ENCODE measurements at regions not wholly inside any gene's neighbourhood (a gene's known extent, or its start where the extent isn't known, plus 50 kb on each side); places are given as distances from the start of the nearest gene placed in this dataset.

DNA sequence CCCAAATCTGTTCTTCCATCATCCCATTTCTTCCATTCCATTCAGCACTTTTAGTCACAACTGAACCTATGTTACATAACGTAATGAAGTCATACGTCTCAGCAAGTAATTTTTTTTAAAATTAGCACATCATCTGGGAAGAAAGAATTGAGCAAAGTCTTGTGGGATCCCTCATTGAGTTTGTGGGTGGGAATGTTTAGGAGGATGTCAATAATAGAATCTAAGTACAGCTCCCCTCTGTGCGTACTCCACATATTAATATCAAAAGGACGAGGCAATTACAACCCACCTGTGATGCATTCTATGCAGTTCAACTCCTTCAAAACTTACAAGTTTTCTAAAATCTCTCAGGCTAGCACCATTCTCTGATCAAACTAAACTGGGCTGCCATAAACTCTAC lies 526.3 kb downstream of the AGTPBP1 start:
- TF ChIP-seq, protein P1, sequence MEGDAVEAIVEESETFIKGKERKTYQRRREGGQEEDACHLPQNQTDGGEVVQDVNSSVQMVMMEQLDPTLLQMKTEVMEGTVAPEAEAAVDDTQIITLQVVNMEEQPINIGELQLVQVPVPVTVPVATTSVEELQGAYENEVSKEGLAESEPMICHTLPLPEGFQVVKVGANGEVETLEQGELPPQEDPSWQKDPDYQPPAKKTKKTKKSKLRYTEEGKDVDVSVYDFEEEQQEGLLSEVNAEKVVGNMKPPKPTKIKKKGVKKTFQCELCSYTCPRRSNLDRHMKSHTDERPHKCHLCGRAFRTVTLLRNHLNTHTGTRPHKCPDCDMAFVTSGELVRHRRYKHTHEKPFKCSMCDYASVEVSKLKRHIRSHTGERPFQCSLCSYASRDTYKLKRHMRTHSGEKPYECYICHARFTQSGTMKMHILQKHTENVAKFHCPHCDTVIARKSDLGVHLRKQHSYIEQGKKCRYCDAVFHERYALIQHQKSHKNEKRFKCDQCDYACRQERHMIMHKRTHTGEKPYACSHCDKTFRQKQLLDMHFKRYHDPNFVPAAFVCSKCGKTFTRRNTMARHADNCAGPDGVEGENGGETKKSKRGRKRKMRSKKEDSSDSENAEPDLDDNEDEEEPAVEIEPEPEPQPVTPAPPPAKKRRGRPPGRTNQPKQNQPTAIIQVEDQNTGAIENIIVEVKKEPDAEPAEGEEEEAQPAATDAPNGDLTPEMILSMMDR (IDR thresholded peaks at IDR 0.05; ENCODE audit: borderline replicate concordance, insufficient read depth, low read depth, low read length): no peak
- H3K4me3 ChIP-seq (ENCODE audit: low read depth, low read length): no peak overlapping the region

DNA sequence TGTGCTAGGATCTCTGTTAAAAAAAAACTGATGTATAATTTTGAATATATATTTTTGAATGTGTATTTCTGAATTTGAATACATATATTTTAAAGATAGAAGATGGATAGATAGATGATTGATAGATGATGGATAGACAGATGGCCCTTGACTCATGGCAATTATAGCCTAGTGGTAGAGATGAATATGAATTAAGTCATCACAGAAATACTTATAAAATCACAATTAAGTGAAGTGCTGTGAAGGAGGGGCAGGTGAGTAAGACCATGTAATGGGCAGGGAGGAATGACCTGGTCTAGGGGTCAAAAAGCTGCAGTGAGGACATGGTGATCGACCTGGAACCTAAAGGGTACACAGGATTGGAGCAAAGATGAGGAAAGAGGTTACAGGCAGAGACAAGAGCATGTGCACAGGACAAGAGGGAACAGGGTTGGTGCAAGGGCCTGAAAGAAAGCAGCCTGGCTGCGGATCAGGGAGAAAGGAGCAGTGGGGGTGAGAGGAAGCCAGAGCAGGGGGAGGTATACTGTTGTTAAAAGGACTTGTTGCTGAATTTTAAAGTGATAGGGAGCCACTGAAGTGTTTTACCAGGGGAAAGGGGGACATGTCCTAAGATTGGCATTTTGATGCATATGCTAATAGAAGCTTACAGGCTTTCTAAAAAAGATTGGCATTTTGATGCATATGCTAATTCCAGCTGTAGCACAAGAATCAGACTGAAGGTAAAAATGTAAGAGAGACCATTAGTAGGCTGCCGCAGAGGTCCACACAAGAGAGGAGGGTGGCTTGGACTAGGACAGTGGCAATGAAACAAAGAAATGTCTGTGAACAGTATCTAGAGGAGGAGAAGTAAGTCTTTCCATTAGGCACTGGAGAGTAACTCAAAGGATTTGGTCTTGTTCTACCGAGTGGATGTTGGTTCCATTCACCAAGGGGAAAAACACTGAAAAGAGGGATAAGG lies 527.8 kb downstream of the AGTPBP1 start:
- TF ChIP-seq, protein P1 (IDR thresholded peaks at IDR 0.05; ENCODE audit: borderline replicate concordance, insufficient read depth, low read depth, low read length): no peak

DNA sequence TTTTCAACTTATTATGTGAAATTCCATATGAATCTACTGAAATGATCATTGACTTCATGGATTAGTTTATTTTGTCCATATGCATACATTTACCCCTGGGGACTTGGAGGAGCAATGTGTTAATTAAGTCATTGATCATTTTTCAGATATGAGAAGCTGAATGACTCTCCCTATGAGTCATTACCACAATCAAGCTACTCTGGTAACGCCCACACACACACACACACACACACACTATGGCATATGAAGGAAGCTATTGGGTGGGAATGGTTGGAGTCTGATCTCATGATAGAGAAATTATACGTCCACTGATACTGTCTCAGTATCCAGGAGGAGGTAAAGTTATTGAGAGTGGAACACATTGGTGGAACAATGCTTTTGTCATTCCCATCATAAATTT lies 528.9 kb downstream of the AGTPBP1 start:
- TF ChIP-seq, protein P1 (IDR thresholded peaks at IDR 0.05; ENCODE audit: borderline replicate concordance, insufficient read depth, low read depth, low read length): no peak
- H3K4me3 ChIP-seq (ENCODE audit: low read depth, low read length): no peak overlapping the region

More for the DNA sequence above, 527.8 kb downstream of the AGTPBP1 start:
- H3K4me3 ChIP-seq (ENCODE audit: low read depth, low read length): no peak overlapping the region

DNA sequence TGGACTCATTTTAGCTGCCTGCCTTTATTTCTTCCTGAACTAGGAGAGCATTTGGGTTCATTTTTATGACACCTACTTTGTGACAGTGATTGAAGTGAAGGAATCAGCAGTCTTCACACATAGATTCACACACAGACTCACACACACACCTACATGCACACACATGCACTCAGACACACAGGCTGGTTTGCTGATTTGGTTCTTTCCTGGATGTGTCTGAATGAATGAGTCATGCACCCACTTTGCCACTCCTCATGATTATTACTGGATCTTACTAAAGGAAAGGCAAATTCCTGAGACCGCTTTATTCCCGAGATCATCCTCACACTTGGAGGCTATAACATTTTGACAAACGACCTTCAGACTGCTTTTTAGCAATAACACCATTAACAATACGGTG lies 529.5 kb downstream of the AGTPBP1 start:
- no peak overlapping the region for H3K4me3 ChIP-seq (ENCODE audit: low read depth, low read length)
- TF ChIP-seq, protein P1 (IDR thresholded peaks at IDR 0.05; ENCODE audit: borderline replicate concordance, insufficient read depth, low read depth, low read length): no peak

DNA sequence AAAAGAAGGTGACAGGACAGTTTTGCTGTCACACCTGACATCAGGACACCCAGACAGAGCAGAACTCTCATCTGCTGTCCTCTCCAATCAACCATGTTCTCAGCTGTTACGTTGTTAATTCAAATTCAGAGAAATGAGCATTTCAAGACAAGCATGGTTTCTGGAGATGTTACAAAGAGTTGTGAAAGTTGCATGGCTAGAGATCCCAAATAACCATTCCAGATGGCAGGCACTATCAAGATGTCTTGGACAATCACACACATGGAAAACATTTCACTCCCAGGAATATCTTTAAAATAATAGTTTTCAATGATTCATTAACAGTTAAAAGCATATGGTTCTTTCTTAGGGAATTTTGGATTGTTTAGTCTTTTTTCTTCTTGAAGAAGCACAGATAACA lies 533.1 kb downstream of the AGTPBP1 start:
- TF ChIP-seq, protein P1 (IDR thresholded peaks at IDR 0.05; ENCODE audit: borderline replicate concordance, insufficient read depth, low read depth, low read length): no peak
- no peak overlapping the region for H3K4me3 ChIP-seq (ENCODE audit: low read depth, low read length)

DNA sequence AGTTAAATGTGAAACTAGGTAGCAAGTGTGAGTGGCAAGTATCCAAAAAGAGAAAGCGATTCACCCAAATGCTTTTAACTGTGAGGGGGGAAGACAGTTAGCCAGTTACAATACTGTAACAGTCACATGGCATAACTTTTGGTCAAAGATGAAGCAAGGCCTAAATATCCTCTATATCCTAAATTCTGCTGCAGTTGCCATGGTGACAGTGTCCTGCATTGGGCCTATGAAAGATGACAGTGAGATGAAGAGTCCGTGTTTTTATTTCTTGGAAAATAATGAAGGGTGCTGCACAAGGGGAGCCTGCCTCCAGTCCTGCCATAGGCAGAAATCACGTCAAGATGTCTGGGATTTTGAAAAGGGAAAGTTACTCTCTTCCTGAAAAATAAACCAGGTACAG lies 534.6 kb downstream of the NTRK2 start:
- no peak overlapping the region for H3K4me3 ChIP-seq (ENCODE audit: low read depth, low read length)
- TF ChIP-seq, protein P1 (IDR thresholded peaks at IDR 0.05; ENCODE audit: borderline replicate concordance, insufficient read depth, low read depth, low read length): no peak

DNA sequence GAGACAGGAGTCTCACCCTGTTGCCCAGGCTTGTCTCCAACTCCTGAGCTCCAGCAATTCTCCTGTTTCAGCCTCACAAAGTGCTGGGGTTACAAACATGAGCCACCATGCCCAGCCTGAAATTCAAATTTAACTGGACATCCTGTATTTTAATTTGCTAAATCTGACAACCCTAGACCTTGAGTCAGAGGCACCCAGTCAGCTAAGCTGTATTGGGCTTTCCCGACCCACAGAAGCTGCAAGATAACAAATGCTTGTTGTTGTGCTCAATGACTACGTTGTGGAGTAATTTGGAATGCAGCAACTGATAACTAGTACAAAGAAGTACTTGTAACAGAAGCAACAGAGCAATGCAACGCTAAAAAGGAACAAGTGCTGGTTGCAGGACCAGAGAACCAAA lies 533.1 kb downstream of the NTRK2 start:
- TF ChIP-seq, protein P1 (IDR thresholded peaks at IDR 0.05; ENCODE audit: borderline replicate concordance, insufficient read depth, low read depth, low read length): no peak
- H3K4me3 ChIP-seq (ENCODE audit: low read depth, low read length): no peak overlapping the region

Measured in GM12875 (cell line).